GM19351 (cell line): ENCODE measurements at regions not wholly inside any gene's neighbourhood (a gene's known extent, or its start where the extent isn't known, plus 50 kb on each side); places are given as distances from the start of the nearest gene placed in this dataset.

Experiments
- ATAC-seq: cut with Tn5 transposase; IDR thresholded peaks from one replicate; pipeline ENCODE4 v1.9.1; 2021; ENCODE audit warnings: mild to moderate bottlenecking, moderate library complexity; ENCODE audit not compliant: unreplicated experiment

GRCh38 chr2:136482006-136482405 lies 283.3 kb upstream of the THSD7B start:
- no peak for ATAC-seq

- ATAC-seq: no peak
Observed at GRCh38 chr2:136479696-136480095, 285.6 kb upstream of the THSD7B start.

- no peak for ATAC-seq
Observed at GRCh38 chr2:136468799-136469369, 296.5 kb upstream of the THSD7B start.

- ATAC-seq: no peak
Observed at GRCh38 chr2:136452528-136452927, 312.8 kb upstream of the THSD7B start.

GRCh38 chr2:136448986-136449780 lies 316.2 kb upstream of the THSD7B start:
- ATAC-seq: no peak

- ATAC-seq: no peak
Observed at GRCh38 chr2:136448432-136448831, 316.9 kb upstream of the THSD7B start.

- ATAC-seq: no peak
Observed at GRCh38 chr2:136444323-136444722, 321.0 kb upstream of the THSD7B start.

- no peak for ATAC-seq
Observed at GRCh38 chr2:136443661-136444060, 321.7 kb upstream of the THSD7B start.

- no peak for ATAC-seq
Observed at GRCh38 chr2:136441979-136442714, 323.2 kb upstream of the THSD7B start.

- no peak for ATAC-seq
Observed at GRCh38 chr2:136439064-136439676, 321.2 kb upstream of the CXCR4 start.

- ATAC-seq: no peak
Observed at GRCh38 chr2:136437461-136437860, 319.5 kb upstream of the CXCR4 start.

GRCh38 chr2:136436936-136437335 lies 319.0 kb upstream of the CXCR4 start:
- no peak for ATAC-seq

- no peak for ATAC-seq
Observed at GRCh38 chr2:136434251-136434715, 316.3 kb upstream of the CXCR4 start.

- no peak for ATAC-seq
Observed at GRCh38 chr2:136433261-136433660, 315.3 kb upstream of the CXCR4 start.

GRCh38 chr2:136424112-136424511 lies 306.2 kb upstream of the CXCR4 start:
- ATAC-seq: no peak

GRCh38 chr2:136423516-136423996 lies 305.6 kb upstream of the CXCR4 start:
- ATAC-seq: peak; percentile 99

- no peak for ATAC-seq
Observed at GRCh38 chr2:136422512-136422911, 304.6 kb upstream of the CXCR4 start.

- no peak for ATAC-seq
Observed at GRCh38 chr2:136420346-136420745, 302.4 kb upstream of the CXCR4 start.

GRCh38 chr2:136411946-136412345 lies 294.0 kb upstream of the CXCR4 start:
- ATAC-seq: no peak

- ATAC-seq: no peak
Observed at GRCh38 chr2:136410673-136411072, 292.7 kb upstream of the CXCR4 start.

GRCh38 chr2:136408795-136409194 lies 290.8 kb upstream of the CXCR4 start:
- ATAC-seq: no peak
